SU-DHL-6 (cell line): ENCODE measurements at regions not wholly inside any gene's neighbourhood (a gene's known extent, or its start where the extent isn't known, plus 50 kb on each side); places are given as distances from the start of the nearest gene placed in this dataset.

Experiments
- H2AFZ ChIP-seq: fragments of 200-600 bp; sonication (generic); 2 replicates; pipeline ENCODE4 v1.6.1; 2014; ENCODE audit warnings: low read depth, mild to moderate bottlenecking, moderate library complexity, mixed read lengths, antibody characterized with exemption, low read length; ENCODE audit not compliant: severe bottlenecking
- H3F3A ChIP-seq: fragments of 200-600 bp; shearing (Covaris generic); 2 replicates; pipeline ENCODE4 v1.6.0; 2016; ENCODE audit warnings: antibody characterized with exemption, mild to moderate bottlenecking; ENCODE audit not compliant: insufficient read depth
- H3K27ac ChIP-seq: fragments of 200-600 bp; sonication (generic); 2 replicates; pipeline ENCODE4 v1.5.1; 2016; ENCODE audit warnings: low read depth, mild to moderate bottlenecking, low read length, moderate library complexity, mixed read lengths
- H3K27me3 ChIP-seq: fragments of 200-600 bp; sonication (generic), shearing (Covaris generic); 2 replicates; pipeline ENCODE4 v1.6.0; 2014; ENCODE audit warnings: mild to moderate bottlenecking, low read length
- H3K36me3 ChIP-seq: fragments of 200-600 bp; sonication (generic); 2 replicates; pipeline ENCODE4 v1.6.1; 2014; ENCODE audit warnings: mild to moderate bottlenecking, low read length, mixed read lengths
- H3K4me2 ChIP-seq: fragments of 300-600, 200-600 bp; shearing (Covaris generic), sonication (generic); 2 replicates; pipeline ENCODE4 v1.6.0; 2014; ENCODE audit warnings: low read length, low read depth, mild to moderate bottlenecking; ENCODE audit not compliant: poor library complexity, severe bottlenecking
- H3K4me3 ChIP-seq: fragments of 200-600 bp; sonication (generic); 2 replicates; pipeline ENCODE4 v1.5.1; 2014; ENCODE audit warnings: antibody characterized with exemption, low read length, mild to moderate bottlenecking, mixed read lengths; ENCODE audit not compliant: insufficient read depth, poor library complexity, severe bottlenecking
- H3K79me2 ChIP-seq: fragments of 200-600 bp; sonication (generic); 2 replicates; pipeline ENCODE4 v1.6.1; 2014; ENCODE audit warnings: mild to moderate bottlenecking, low read length, moderate library complexity; ENCODE audit not compliant: insufficient read depth
- H3K9ac ChIP-seq: fragments of 200-600 bp; sonication (generic); 2 replicates; pipeline ENCODE4 v1.7.0; 2014; ENCODE audit warnings: mild to moderate bottlenecking, low read length
- H3K9me2 ChIP-seq: fragments of 200-600 bp; sonication (generic); replicated peaks from 2 replicates; pipeline ENCODE4 v1.6.1; 2014; ENCODE audit warnings: low read length; ENCODE audit not compliant: insufficient read depth
- H3K9me3 ChIP-seq: fragments of 200-600 bp; sonication (generic); 2 replicates; pipeline ENCODE4 v1.6.1; 2014; ENCODE audit warnings: low read length, mixed read lengths; ENCODE audit not compliant: insufficient read depth
- H4K20me1 ChIP-seq: fragments of 200-600 bp; sonication (generic); 2 replicates; pipeline ENCODE4 v1.6.1; 2014; ENCODE audit warnings: low read depth, mild to moderate bottlenecking, antibody characterized with exemption, low read length, moderate library complexity, mixed read lengths
- CTCF ChIP-seq: fragments of 200-600 bp; sonication (generic); IDR thresholded peaks from one replicate; pipeline ENCODE4 v1.5.1; 2017; ENCODE audit warnings: antibody characterized with exemption, mild to moderate bottlenecking, low read length, moderate library complexity; ENCODE audit not compliant: insufficient read depth, poor library complexity, severe bottlenecking
- EZH2phosphoT487 ChIP-seq: fragments of 200-600 bp; sonication (generic), shearing (Covaris generic); conservative IDR thresholded peaks from 2 replicates; pipeline ENCODE4 v1.6.1; 2018; ENCODE audit warnings: mild to moderate bottlenecking, antibody characterized with exemption, low read length, moderate library complexity, mixed read lengths

- Histone ChIP-seq H3K4me3 (no peak overlapping the region), H3K9me2 (no peaks in the 10 kb centered on the region), H2AFZ (no peak overlapping the region), H3K9me3 (no peaks in the 10 kb centered on the region), H3K9ac (no peak overlapping the region), H3K36me3 (no peaks in the 10 kb centered on the region), H4K20me1 (no peaks in the 10 kb centered on the region), H3K27ac (no peak overlapping the region), H3K27me3 (no peaks in the 10 kb centered on the region), H3K79me2 (no peaks in the 10 kb centered on the region), H3F3A (no peaks in the 10 kb centered on the region), H3K4me2 (no peak overlapping the region)
- no peak for TF ChIP-seq EZH2phosphoT487
- no peak for TF ChIP-seq CTCF
These were observed 306.0 kb downstream of the TENT5A start for GRCh38 chr6:81446509-81446908.

- H3K9ac ChIP-seq: no peak overlapping the region
- no peaks in the 10 kb centered on the region for H3K9me2 ChIP-seq
- no peaks in the 10 kb centered on the region for H3K9me3 ChIP-seq
- H2AFZ ChIP-seq: no peak overlapping the region
- H3K27me3 ChIP-seq: no peaks in the 10 kb centered on the region
- no peak for TF ChIP-seq CTCF
- no peak for TF ChIP-seq EZH2phosphoT487
- H3K79me2 ChIP-seq: no peaks in the 10 kb centered on the region
- H3K36me3 ChIP-seq: no peaks in the 10 kb centered on the region
- no peaks in the 10 kb centered on the region for H4K20me1 ChIP-seq
- no peak overlapping the region for H3K27ac ChIP-seq
- no peak overlapping the region for H3K4me3 ChIP-seq
- no peaks in the 10 kb centered on the region for H3F3A ChIP-seq
- H3K4me2 ChIP-seq: no peak overlapping the region
These were observed 313.1 kb downstream of the TENT5A start for GRCh38 chr6:81439417-81439816.

DNA sequence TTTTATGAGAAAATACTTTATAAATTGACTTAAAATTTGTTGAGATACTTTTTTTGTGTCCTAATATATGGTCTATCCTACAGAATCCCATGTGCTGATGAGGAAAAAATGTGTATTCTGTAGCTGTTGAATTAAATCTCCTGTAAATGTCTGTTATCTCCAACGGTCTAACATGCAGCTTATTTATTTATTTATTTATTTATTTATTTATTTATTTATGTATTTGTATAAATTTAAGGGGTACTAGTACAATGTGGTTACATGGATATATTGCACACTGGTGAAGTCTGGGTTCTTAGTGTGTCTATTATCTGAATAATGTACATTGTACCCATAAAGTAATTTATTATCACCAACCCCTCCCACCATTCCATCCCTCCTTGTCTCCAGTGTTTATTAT, 315.5 kb downstream of the TENT5A start:
- TF ChIP-seq CTCF: no peak
- no peak for TF ChIP-seq EZH2phosphoT487
- no peak overlapping the region for H2AFZ ChIP-seq
- no peaks in the 10 kb centered on the region for H3K79me2 ChIP-seq
- no peak overlapping the region for H3K4me3 ChIP-seq
- H3K4me2 ChIP-seq: no peak overlapping the region
- no peaks in the 10 kb centered on the region for H3K36me3 ChIP-seq
- no peak overlapping the region for H3K27ac ChIP-seq
- H3F3A ChIP-seq: no peaks in the 10 kb centered on the region
- H4K20me1 ChIP-seq: no peaks in the 10 kb centered on the region
- H3K9me3 ChIP-seq: no peaks in the 10 kb centered on the region
- no peak overlapping the region for H3K9ac ChIP-seq
- no peaks in the 10 kb centered on the region for H3K9me2 ChIP-seq
- H3K27me3 ChIP-seq: no peaks in the 10 kb centered on the region

DNA sequence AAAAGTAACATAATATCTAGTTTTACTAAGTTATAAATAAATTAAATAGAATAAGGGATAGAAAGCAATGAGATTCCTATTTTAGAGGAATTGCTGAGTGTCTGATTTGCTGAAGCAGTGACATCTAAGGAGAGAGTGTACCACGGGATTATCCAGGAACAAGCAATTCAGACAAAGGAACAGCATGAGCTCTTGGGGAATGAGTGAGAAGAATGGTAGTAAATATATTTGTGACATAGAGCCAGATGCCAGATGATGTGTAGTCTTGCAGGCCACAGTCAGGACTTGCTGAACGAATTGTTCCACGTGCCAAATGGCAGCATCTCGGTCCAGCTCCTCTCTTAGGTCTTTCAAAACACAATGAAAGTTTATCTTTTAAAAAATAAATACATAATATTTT, 339.2 kb downstream of the TENT5A start:
- no peak overlapping the region for H3K27ac ChIP-seq
- no peak for TF ChIP-seq CTCF
- no peak for TF ChIP-seq EZH2phosphoT487
- H3K9me3 ChIP-seq: no peaks in the 10 kb centered on the region
- H3K9ac ChIP-seq: no peak overlapping the region
- no peaks in the 10 kb centered on the region for H3K27me3 ChIP-seq
- no peaks in the 10 kb centered on the region for H3F3A ChIP-seq
- no peaks in the 10 kb centered on the region for H3K9me2 ChIP-seq
- H4K20me1 ChIP-seq: no peaks in the 10 kb centered on the region
- H3K36me3 ChIP-seq: no peaks in the 10 kb centered on the region
- H3K4me2 ChIP-seq: no peak overlapping the region
- no peaks in the 10 kb centered on the region for H3K79me2 ChIP-seq
- no peak overlapping the region for H2AFZ ChIP-seq
- H3K4me3 ChIP-seq: no peak overlapping the region
